Neuron (in vitro differentiated cells): ENCODE measurements at regions not wholly inside any gene's neighbourhood (a gene's known extent, or its start where the extent isn't known, plus 50 kb on each side); places are given as distances from the start of the nearest gene placed in this dataset.

Experiments
- H2AFZ ChIP-seq: one replicate; pipeline ENCODE4 v1.6.1; 2013; ENCODE audit warnings: low read depth, mild to moderate bottlenecking, inconsistent platforms, low read length, moderate library complexity
- H3K27me3 ChIP-seq: one replicate; pipeline ENCODE4 v1.6.1; 2013; ENCODE audit warnings: low read length; ENCODE audit not compliant: insufficient read depth
- H3K36me3 ChIP-seq: one replicate; pipeline ENCODE4 v1.6.1; 2013; ENCODE audit warnings: low read length; ENCODE audit not compliant: insufficient read depth
- H3K4me1 ChIP-seq: one replicate; pipeline ENCODE4 v1.6.1; 2013; ENCODE audit warnings: low read length; ENCODE audit not compliant: insufficient read depth
- H3K4me3 ChIP-seq: 2 replicates; pipeline ENCODE4 v1.5.1; 2013; ENCODE audit warnings: mild to moderate bottlenecking, low read length, moderate library complexity
- H3K9me3 ChIP-seq: one replicate; pipeline ENCODE4 v1.6.1; 2013; ENCODE audit warnings: low read length

DNA sequence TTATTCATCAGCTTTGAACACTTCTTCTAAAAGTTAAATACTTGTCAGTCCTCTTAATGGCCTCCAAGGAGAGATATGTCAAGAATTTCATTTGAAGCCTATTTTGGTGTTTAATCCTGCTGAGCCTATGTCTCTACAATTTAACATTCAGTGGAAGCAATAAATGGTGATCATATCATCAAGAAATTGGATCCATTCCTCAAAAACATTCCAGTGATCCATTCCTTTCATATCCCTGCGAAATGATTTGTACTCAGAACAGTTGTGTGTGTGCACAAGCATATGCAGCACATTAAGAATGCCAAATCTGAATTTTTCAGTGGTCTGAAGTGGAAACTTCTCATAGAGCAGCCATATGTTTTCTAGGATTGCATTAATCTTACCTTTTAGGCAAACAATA is 373.7 kb upstream of the SYT1 start:
- Histone ChIP-seq H2AFZ (no peak overlapping the region), H3K27me3 (no peaks in the 10 kb centered on the region), H3K9me3 (peaks cover 2% of the 10 kb centered on the region), H3K4me1 (peaks cover 4% of the 10 kb centered on the region), H3K36me3 (no peaks in the 10 kb centered on the region), H3K4me3 (no peak overlapping the region)

DNA sequence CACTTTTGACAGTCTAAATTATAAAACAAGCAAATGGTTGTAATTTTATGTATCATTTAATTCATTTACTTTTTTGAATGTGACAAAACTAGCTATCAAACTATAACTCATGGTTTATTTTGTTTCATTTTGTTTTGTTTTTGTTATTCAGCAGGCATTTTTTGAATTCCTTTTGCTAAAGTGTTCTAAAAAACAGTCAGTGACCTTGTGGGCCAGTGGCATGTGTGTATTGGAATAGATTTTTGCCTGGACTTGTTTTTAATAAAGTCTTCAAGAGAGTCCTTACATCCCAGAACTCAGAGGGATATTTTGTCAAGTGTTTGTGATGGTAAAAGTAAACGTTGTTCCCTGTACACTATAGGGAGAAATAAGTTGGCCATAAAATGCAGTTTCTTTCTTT is 369.7 kb upstream of the SYT1 start:
- no peak overlapping the region for H3K4me3 ChIP-seq
- no peak overlapping the region for H2AFZ ChIP-seq
- no peaks in the 10 kb centered on the region for H3K9me3 ChIP-seq
- no peaks in the 10 kb centered on the region for H3K27me3 ChIP-seq
- peaks cover 4% of the 10 kb centered on the region for H3K4me1 ChIP-seq
- no peaks in the 10 kb centered on the region for H3K36me3 ChIP-seq

DNA sequence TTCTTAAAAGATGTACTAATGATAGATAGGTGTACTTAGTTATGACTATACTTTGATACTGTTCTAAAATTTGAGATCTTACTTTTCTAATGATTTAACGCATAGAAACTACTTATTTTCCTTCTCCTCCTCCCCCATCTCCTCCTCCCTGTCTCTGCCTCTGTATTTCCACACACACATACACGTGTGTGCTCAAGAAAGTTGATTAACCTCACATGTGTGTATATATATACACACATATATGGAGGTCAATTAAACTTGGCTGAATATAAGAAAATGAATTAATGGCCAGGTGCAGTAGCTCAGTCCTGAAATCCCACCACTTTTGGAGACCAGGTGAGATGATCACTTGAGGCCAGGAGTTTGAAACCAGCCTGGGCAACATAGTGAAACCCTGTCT is 362.7 kb upstream of the SYT1 start:
- no peaks in the 10 kb centered on the region for H3K27me3 ChIP-seq
- no peak overlapping the region for H3K4me3 ChIP-seq

GRCh38 chr12:78519422-78519821 is 345.2 kb upstream of the SYT1 start:
- Histone ChIP-seq H2AFZ (no peak overlapping the region), H3K27me3 (no peaks in the 10 kb centered on the region), H3K9me3 (peaks cover 2% of the 10 kb centered on the region), H3K36me3 (no peaks in the 10 kb centered on the region), H3K4me1 (no peaks in the 10 kb centered on the region), H3K4me3 (no peak overlapping the region)

More for the DNA sequence above, 362.7 kb upstream of the SYT1 start:
- Histone ChIP-seq H3K9me3 (no peaks in the 10 kb centered on the region), H3K36me3 (no peaks in the 10 kb centered on the region), H3K4me1 (no peaks in the 10 kb centered on the region), H2AFZ (no peak overlapping the region)

- Histone ChIP-seq H2AFZ (no peak overlapping the region), H3K4me3 (no peak overlapping the region), H3K9me3 (no peaks in the 10 kb centered on the region), H3K27me3 (no peaks in the 10 kb centered on the region), H3K4me1 (peaks cover 30% of the 10 kb centered on the region), H3K36me3 (no peaks in the 10 kb centered on the region)
Measured at GRCh38 chr12:78530100-78530765, 334.3 kb upstream of the SYT1 start.

GRCh38 chr12:78531831-78532458 is 332.6 kb upstream of the SYT1 start:
- Histone ChIP-seq H3K4me1 (peaks cover 30% of the 10 kb centered on the region), H2AFZ (no peak overlapping the region), H3K27me3 (no peaks in the 10 kb centered on the region), H3K36me3 (no peaks in the 10 kb centered on the region), H3K4me3 (no peak overlapping the region), H3K9me3 (no peaks in the 10 kb centered on the region)

DNA sequence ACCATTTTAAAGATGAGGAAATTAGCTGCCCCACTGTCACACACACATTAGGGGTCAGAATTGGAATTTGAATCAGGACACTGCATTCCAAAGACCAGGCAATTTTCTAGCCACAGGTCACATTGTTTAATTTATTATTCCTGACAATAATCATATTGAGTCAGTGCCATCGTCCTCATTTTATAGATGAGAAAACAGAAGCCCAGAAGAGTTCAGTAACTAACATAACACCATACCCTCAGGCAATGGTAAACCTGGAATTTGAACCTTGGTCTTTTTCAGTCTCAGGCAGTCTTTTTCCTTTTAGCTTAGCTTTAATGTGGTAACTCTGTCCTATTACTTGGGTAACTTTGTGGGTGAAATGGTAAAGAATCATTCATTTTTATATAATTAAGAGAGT is 330.3 kb upstream of the SYT1 start:
- H3K9me3 ChIP-seq = no peaks in the 10 kb centered on the region
- H3K27me3 ChIP-seq = no peaks in the 10 kb centered on the region
- no peak overlapping the region for H3K4me3 ChIP-seq
- H3K36me3 ChIP-seq = no peaks in the 10 kb centered on the region
- H2AFZ ChIP-seq = no peak overlapping the region
- peaks cover 30% of the 10 kb centered on the region for H3K4me1 ChIP-seq

DNA sequence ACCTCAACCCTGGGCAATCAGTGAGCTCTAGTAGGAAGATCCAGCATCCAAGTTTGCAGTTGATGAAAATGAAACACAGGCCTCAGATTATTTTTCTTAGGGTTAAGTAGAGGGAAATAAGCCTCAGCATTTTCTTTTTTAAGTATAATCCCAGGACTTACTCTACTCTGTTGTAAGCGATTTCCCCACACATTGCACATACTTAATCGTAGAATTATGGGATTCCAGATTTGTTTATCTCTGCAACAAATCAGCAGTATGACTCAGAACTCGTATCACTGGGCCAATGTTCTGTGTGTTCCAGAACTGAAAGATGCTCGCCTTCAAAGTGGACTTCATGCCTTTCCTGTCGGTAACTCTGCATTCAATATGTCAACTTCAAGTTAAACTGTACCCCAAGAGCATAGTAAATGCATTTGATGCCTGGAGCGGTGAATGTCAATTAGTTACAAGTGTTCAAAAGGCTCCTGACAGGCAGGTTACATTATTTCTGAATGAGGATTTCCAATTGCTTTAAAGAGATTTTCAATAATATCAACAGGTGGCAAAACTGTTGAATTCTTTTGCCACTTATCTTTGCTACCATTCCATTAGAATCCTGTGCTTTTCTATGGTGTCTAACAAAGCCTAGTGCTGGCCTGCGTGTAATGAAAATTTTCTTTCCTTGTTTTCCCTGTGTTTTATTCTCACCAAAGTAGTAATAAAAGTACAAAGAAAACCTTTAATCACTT is 323.8 kb upstream of the SYT1 start:
- Histone ChIP-seq H3K9me3 (no peaks in the 10 kb centered on the region), H3K36me3 (no peaks in the 10 kb centered on the region), H2AFZ (no peak overlapping the region), H3K27me3 (no peaks in the 10 kb centered on the region), H3K4me3 (no peak overlapping the region), H3K4me1 (no peaks in the 10 kb centered on the region)

GRCh38 chr12:78550831-78551230 is 313.7 kb upstream of the SYT1 start:
- Histone ChIP-seq H3K4me3 (no peak overlapping the region), H3K36me3 (no peaks in the 10 kb centered on the region), H3K27me3 (no peaks in the 10 kb centered on the region), H2AFZ (no peak overlapping the region), H3K4me1 (peaks cover 6% of the 10 kb centered on the region), H3K9me3 (no peaks in the 10 kb centered on the region)

GRCh38 chr12:78555802-78556201 is 308.8 kb upstream of the SYT1 start:
- Histone ChIP-seq H3K9me3 (no peaks in the 10 kb centered on the region), H3K4me3 (no peak overlapping the region), H2AFZ (no peak overlapping the region), H3K27me3 (no peaks in the 10 kb centered on the region), H3K36me3 (no peaks in the 10 kb centered on the region), H3K4me1 (no peaks in the 10 kb centered on the region)

GRCh38 chr12:78556651-78557050 is 307.9 kb upstream of the SYT1 start:
- Histone ChIP-seq H3K4me3 (no peak overlapping the region), H3K27me3 (no peaks in the 10 kb centered on the region), H3K9me3 (no peaks in the 10 kb centered on the region), H3K36me3 (no peaks in the 10 kb centered on the region), H3K4me1 (no peaks in the 10 kb centered on the region), H2AFZ (no peak overlapping the region)

DNA sequence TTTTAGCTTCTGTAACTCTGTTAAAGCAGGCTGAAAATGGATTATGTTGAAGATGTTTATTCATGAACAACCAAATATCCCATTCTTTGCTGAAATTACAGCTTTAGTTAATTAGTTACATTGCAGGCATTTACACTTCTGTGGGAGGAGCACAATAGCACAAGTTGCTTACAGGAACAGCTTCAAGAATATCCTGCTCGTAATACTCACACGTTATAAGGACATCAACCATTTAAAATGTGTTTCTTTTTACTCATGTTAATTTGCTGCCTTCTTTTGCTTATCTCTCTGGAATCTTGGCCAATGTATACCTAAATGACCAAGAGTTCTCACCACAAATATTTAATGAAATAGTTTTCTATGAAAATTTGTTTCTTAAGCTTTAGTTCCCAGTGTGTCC is 305.2 kb upstream of the SYT1 start:
- no peaks in the 10 kb centered on the region for H3K9me3 ChIP-seq
- no peak overlapping the region for H2AFZ ChIP-seq
- H3K4me3 ChIP-seq = no peak overlapping the region
- peaks cover 3% of the 10 kb centered on the region for H3K4me1 ChIP-seq
- no peaks in the 10 kb centered on the region for H3K27me3 ChIP-seq
- no peaks in the 10 kb centered on the region for H3K36me3 ChIP-seq

- H3K4me3 ChIP-seq = no peak overlapping the region
- no peak overlapping the region for H2AFZ ChIP-seq
- no peaks in the 10 kb centered on the region for H3K36me3 ChIP-seq
- no peaks in the 10 kb centered on the region for H3K9me3 ChIP-seq
- no peaks in the 10 kb centered on the region for H3K27me3 ChIP-seq
- peaks cover 3% of the 10 kb centered on the region for H3K4me1 ChIP-seq
Measured at GRCh38 chr12:78559886-78560285, 304.7 kb upstream of the SYT1 start.
